ENCODE measurements at regions not wholly inside any gene's neighbourhood (a gene's known extent, or its start where the extent isn't known, plus 50 kb on each side); places are given as distances from the start of the nearest gene placed in this dataset.

- DNase-seq (ENCODE audit: low read depth in 2 of 2), result no peak
Observed at GRCh38 chr17:69605571-69605970, 191.1 kb downstream of the MAP2K6 start.

GRCh38 chr17:69606142-69606800 lies 191.8 kb downstream of the MAP2K6 start:
- DNase-seq (ENCODE audit: low read depth in 2 of 2), result no peak

- peak in 1 of 2 experiments; percentile 53 for DNase-seq (ENCODE audit: low read depth in 2 of 2)
Observed at GRCh38 chr17:69607162-69607834, 192.8 kb downstream of the MAP2K6 start.

GRCh38 chr17:69608141-69608540 lies 193.6 kb downstream of the MAP2K6 start:
- DNase-seq (ENCODE audit: low read depth in 2 of 2), result no peak

GRCh38 chr17:69608808-69609472 lies 194.4 kb downstream of the MAP2K6 start:
- peak; percentile 82 to 87 for DNase-seq (ENCODE audit: low read depth in 2 of 2)

GRCh38 chr17:69609473-69610305 lies 195.2 kb downstream of the MAP2K6 start:
- no peak for DNase-seq (ENCODE audit: low read depth in 2 of 2)

GRCh38 chr17:69620363-69620762 lies 205.9 kb downstream of the MAP2K6 start:
- no peak for DNase-seq (ENCODE audit: low read depth in 2 of 2)

GRCh38 chr17:69625474-69625873 lies 211.0 kb downstream of the MAP2K6 start:
- no peak for DNase-seq (ENCODE audit: low read depth in 2 of 2)

- no peak for DNase-seq (ENCODE audit: low read depth in 2 of 2)
Observed at GRCh38 chr17:69630056-69630635, 215.6 kb downstream of the MAP2K6 start.

GRCh38 chr17:69634844-69635243 lies 220.3 kb downstream of the MAP2K6 start:
- no peak for DNase-seq (ENCODE audit: low read depth in 2 of 2)

- no peak for DNase-seq (ENCODE audit: low read depth in 2 of 2)
Observed at GRCh38 chr17:69637446-69638156, 223.1 kb downstream of the MAP2K6 start.

GRCh38 chr17:69639096-69639495 lies 224.6 kb downstream of the MAP2K6 start:
- DNase-seq (ENCODE audit: low read depth in 2 of 2), result no peak

GRCh38 chr17:69640073-69640472 lies 225.6 kb downstream of the MAP2K6 start:
- no peak for DNase-seq (ENCODE audit: low read depth in 2 of 2)

GRCh38 chr17:69643686-69644085 lies 229.2 kb downstream of the MAP2K6 start:
- DNase-seq (ENCODE audit: low read depth in 2 of 2), result no peak

- DNase-seq (ENCODE audit: low read depth in 2 of 2), result no peak
Observed at GRCh38 chr17:69646729-69647128, 232.2 kb downstream of the MAP2K6 start.

- no peak for DNase-seq (ENCODE audit: low read depth in 2 of 2)
Observed at GRCh38 chr17:69650881-69651280, 236.4 kb downstream of the MAP2K6 start.

GRCh38 chr17:69651921-69652320 lies 237.4 kb downstream of the MAP2K6 start:
- DNase-seq (ENCODE audit: low read depth in 2 of 2), result no peak

GRCh38 chr17:69654981-69655855 lies 240.7 kb downstream of the MAP2K6 start:
- DNase-seq (ENCODE audit: low read depth in 2 of 2), result peak; percentile 61 to 62

- DNase-seq (ENCODE audit: low read depth in 2 of 2), result no peak
Observed at GRCh38 chr17:69655902-69656301, 241.4 kb downstream of the MAP2K6 start.

All from fibroblast of skin of left biceps (primary cell).